HCT116 (cell line): ENCODE measurements at regions not wholly inside any gene's neighbourhood (a gene's known extent, or its start where the extent isn't known, plus 50 kb on each side); places are given as distances from the start of the nearest gene placed in this dataset.

ENCODE experiments used
- ATAC-seq: fragments of 200-7000 bp; cut with Tn5 transposase; 2 replicates; pipeline ENCODE4 v1.9.1; 2020; ENCODE audit warnings: mild to moderate bottlenecking, moderate library complexity
- BruUV-seq: library from RNA; stranded (reverse); fragments of 400-500 nt; replicated peaks from 2 replicates; lab custom pipeline; 2021; lab: Mats Ljungman, UMichigan
- CTCF ChIA-PET: fragments of 300-600 bp; sonication (Branson Sonifier 250); formaldehyde crosslinking; loops from one replicate; lab custom pipeline; 2021; ENCODE audit warnings: antibody characterized with exemption; lab: Charles Lee
- POLR2A ChIA-PET: fragments of 300-600, 350-600 bp; sonication (Branson Sonifier 250); formaldehyde crosslinking; loops from one replicate; lab custom pipeline; 2021; ENCODE audit warnings: antibody characterized with exemption; lab: Charles Lee
- RAD21 ChIA-PET, 2 experiments: fragments of 300-600 bp; sonication (Branson Sonifier 250); formaldehyde crosslinking; loops; one replicate each; lab custom pipeline; 2023; ENCODE audit warnings: low total read pairs in 2 of 2; ENCODE audit not compliant: uncharacterized antibody in 2 of 2, unreplicated experiment in 2 of 2, low non-redundant PET in 1 of 2; lab: Charles Lee
- DNase-seq: peaks from one replicate; pipeline ENCODE4 v3.0.0-alpha.2; 2010; ENCODE audit warnings: low read depth, low spot score
- H2AFZ ChIP-seq: fragments of 200-600 bp; shearing (Covaris generic), sonication (generic); 2 replicates; pipeline ENCODE4 v1.6.1; 2017; ENCODE audit warnings: low read depth, mixed run types, mixed read lengths, antibody characterized with exemption, low read length; ENCODE audit not compliant: poor library complexity, severe bottlenecking
- H3K27ac ChIP-seq: 2 replicates; pipeline ENCODE4 v1.5.1; 2012; ENCODE audit warnings: low read depth, low read length
- H3K27me3 ChIP-seq: fragments of 200-600 bp; sonication (generic); 2 replicates; pipeline ENCODE4 v1.6.1; 2016; ENCODE audit warnings: mixed run types, low read length, mixed read lengths; ENCODE audit not compliant: insufficient read depth
- H3K36me3 ChIP-seq, 2 experiments: fragments of 200-500 bp in 1 of 2; fragments of 200-600 bp in 1 of 2; sonication (Bioruptor generic) in 1 of 2; sonication (generic) in 1 of 2; 2 replicates each; pipeline versions ENCODE4 v1.5.1 to v1.6.1; 2014 to 2016; ENCODE audit warnings: low read length in 2 of 2, inconsistent platforms in 1 of 2, mixed read lengths in 1 of 2, mixed run types in 1 of 2; ENCODE audit not compliant: insufficient read depth in 2 of 2, control insufficient read depth in 1 of 2
- H3K4me1 ChIP-seq, 2 experiments: fragments of 200-600 bp in 1 of 2; sonication (generic) in 1 of 2; 2 replicates each; pipeline versions ENCODE4 v1.5.1 to v1.6.1; 2012 to 2017; ENCODE audit warnings: low read length in 2 of 2, inconsistent platforms in 1 of 2, mild to moderate bottlenecking in 1 of 2, mixed read lengths in 1 of 2, mixed run types in 1 of 2, moderate library complexity in 1 of 2; ENCODE audit not compliant: insufficient read depth in 2 of 2, control insufficient read depth in 1 of 2
- H3K4me2 ChIP-seq: fragments of 200-600 bp; sonication (generic); 2 replicates; pipeline ENCODE4 v1.6.1; 2017; ENCODE audit warnings: mixed run types, low read length, mixed read lengths
- H3K4me3 ChIP-seq, 2 experiments: fragments of 200-600 bp in 1 of 2; sonication (generic) in 1 of 2; replicated peaks in 1 of 2; 2 replicates each; pipeline ENCODE4 v1.5.1; 2011 to 2016; ENCODE audit warnings: low read length in 2 of 2, control low read depth in 1 of 2, low read depth in 1 of 2, mild to moderate bottlenecking in 1 of 2, mixed read lengths in 1 of 2, mixed run types in 1 of 2
- H3K79me2 ChIP-seq: fragments of 200-600 bp; sonication (generic); 2 replicates; pipeline ENCODE4 v1.6.1; 2017; ENCODE audit warnings: mild to moderate bottlenecking, mixed run types, low read length, moderate library complexity, mixed read lengths; ENCODE audit not compliant: insufficient read depth
- H3K9ac ChIP-seq: fragments of 200-600 bp; sonication (generic); 2 replicates; pipeline ENCODE4 v1.6.1; 2016; ENCODE audit warnings: low read length, mixed read lengths
- H3K9me2 ChIP-seq: fragments of 200-600 bp; sonication (generic), shearing (Covaris generic); 2 replicates; pipeline ENCODE4 v1.6.1; 2017; ENCODE audit warnings: mixed run types, mild to moderate bottlenecking, moderate library complexity; ENCODE audit not compliant: insufficient read depth
- H3K9me3 ChIP-seq, 2 experiments: fragments of 200-500 bp in 1 of 2; fragments of 200-600 bp in 1 of 2; sonication (Bioruptor generic) in 1 of 2; sonication (generic) in 1 of 2; 2 replicates each; pipeline ENCODE4 v1.6.1; 2014 to 2017; ENCODE audit warnings: low read length in 2 of 2, mixed read lengths in 2 of 2, inconsistent platforms in 1 of 2, low read depth in 1 of 2, mild to moderate bottlenecking in 1 of 2, mixed run types in 1 of 2, moderate library complexity in 1 of 2; ENCODE audit not compliant: control insufficient read depth in 1 of 2, insufficient read depth in 1 of 2
- H4K20me1 ChIP-seq: fragments of 200-600 bp; sonication (generic), shearing (Covaris generic); 2 replicates; pipeline ENCODE4 v1.6.1; 2017; ENCODE audit warnings: mixed run types, mild to moderate bottlenecking, moderate library complexity; ENCODE audit not compliant: insufficient read depth
- CEBPB ChIP-seq: IDR thresholded peaks from 2 replicates; pipeline ENCODE4 v1.6.1; 2012; ENCODE audit warnings: low read depth
- FOSL1 ChIP-seq: IDR thresholded peaks from 2 replicates; pipeline ENCODE4 v1.6.1; 2012; ENCODE audit warnings: low read depth
- JUND ChIP-seq: IDR thresholded peaks from 2 replicates; pipeline ENCODE4 v1.6.1; 2012
- MAX ChIP-seq: IDR thresholded peaks from 2 replicates; pipeline ENCODE4 v1.6.1; 2012
- POLR2AphosphoS5 ChIP-seq: IDR thresholded peaks from 2 replicates; pipeline ENCODE4 v1.6.1; 2011; ENCODE audit warnings: mild to moderate bottlenecking, low read depth, low read length, moderate library complexity
- SIN3A ChIP-seq: IDR thresholded peaks from 2 replicates; pipeline ENCODE4 v1.6.1; 2012; ENCODE audit warnings: low read depth
- SP1 ChIP-seq: IDR thresholded peaks from 2 replicates; pipeline ENCODE4 v1.6.1; 2012; ENCODE audit warnings: low read depth
- TCF7L2 ChIP-seq: IDR thresholded peaks from 2 replicates; pipeline ENCODE4 v1.7.0; 2011; ENCODE audit warnings: borderline replicate concordance, inconsistent platforms; ENCODE audit not compliant: insufficient read depth, insufficient read length; ENCODE audit errors: extremely low read depth
- YY1 ChIP-seq: IDR thresholded peaks from 2 replicates; pipeline ENCODE4 v1.6.1; 2011; ENCODE audit warnings: low read length, low read depth, moderate library complexity, mild to moderate bottlenecking; ENCODE audit not compliant: insufficient replicate concordance; ENCODE audit errors: extremely low read depth
- intact Hi-C: fragments of 100-400 bp; cut with micrococcal nuclease; formaldehyde crosslinking; loops from 2 replicates; pipeline ENCODE4 v1.10.0; 2022

- TF ChIP-seq MAX (peak; percentile 56), SIN3A (no peak), POLR2AphosphoS5 (no peak), TCF7L2 (peak; percentile 87), CEBPB (0 out of 2 replicates have a peak, but pooled peaks have one; percentile 7), JUND (peak; percentile 52), SP1 (peak; percentile 43), YY1 (peak; percentile 7), FOSL1 (peak; percentile 68)
- no peaks in the 10 kb centered on the region for H3K79me2 ChIP-seq
- peak overlapping the region; percentile 25; the same call in 1 of the 2 replicates for H3K9ac ChIP-seq
- H2AFZ ChIP-seq, result peak overlapping the region; percentile 96
- BruUV-seq, result no TSS peak
- H3K36me3 ChIP-seq, result no peaks in the 10 kb centered on the region
- ChIA-PET CTCF (no interaction called here), POLR2A (no interaction called here), RAD21 (no interaction called here)
- peak overlapping the region; percentile 72 for H3K4me2 ChIP-seq
- H4K20me1 ChIP-seq, result no peaks in the 10 kb centered on the region
- no peaks in the 10 kb centered on the region for H3K9me2 ChIP-seq
- peak overlapping the region in 1 of 2 experiments; percentile 33; a peak in 2 of 4 replicates for H3K4me3 ChIP-seq
- peaks cover 19 to 31% of the 10 kb centered on the region in 2 experiments for H3K4me1 ChIP-seq
- DNase-seq, result peak; percentile 36
- ATAC-seq, result peak; percentile 84
- H3K27ac ChIP-seq, result peak overlapping the region; percentile 52; the same call in 1 of the 2 replicates
- H3K9me3 ChIP-seq, result no peaks in the 10 kb centered on the region
- intact Hi-C loops, result no loop called here
- H3K27me3 ChIP-seq, result no peaks in the 10 kb centered on the region
These were observed 74.7 kb upstream of the ITGB1 start for GRCh38 chr10:33032654-33033151.
